GDM1 (cell line): ENCODE measurements at regions not wholly inside any gene's neighbourhood (a gene's known extent, or its start where the extent isn't known, plus 50 kb on each side); places are given as distances from the start of the nearest gene placed in this dataset.
"Not testable (repeated sequence)": the region's sequence is repeated elsewhere in the genome, so short reads cannot be mapped to it uniquely, and the experiment has no call there.

ENCODE experiments used
- DNase-seq: peaks from one replicate; lab custom pipeline; 2025; lab: John Stamatoyannopoulos, UW

DNA sequence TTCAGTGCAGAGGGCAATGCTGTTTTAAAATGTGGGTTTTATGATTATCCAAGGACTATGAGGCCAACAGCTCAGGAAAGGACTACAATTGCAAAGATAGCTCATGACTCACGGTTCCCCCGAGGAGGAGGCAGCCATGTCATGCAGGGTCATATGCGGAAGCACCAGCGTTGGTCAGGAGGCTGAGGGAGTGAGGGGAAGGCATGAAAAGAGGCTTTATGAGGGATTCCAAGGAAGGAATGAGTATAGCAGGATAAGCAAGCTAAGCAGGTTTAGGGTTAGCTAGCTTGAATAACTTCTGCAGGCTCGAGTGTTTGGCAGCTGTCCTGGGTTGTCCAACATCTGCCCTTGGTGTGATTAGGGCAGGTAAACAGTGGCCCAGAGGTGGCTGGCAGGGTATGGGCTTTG lies 495.1 kb downstream of the SETD4 start:
- no peak for DNase-seq

DNA sequence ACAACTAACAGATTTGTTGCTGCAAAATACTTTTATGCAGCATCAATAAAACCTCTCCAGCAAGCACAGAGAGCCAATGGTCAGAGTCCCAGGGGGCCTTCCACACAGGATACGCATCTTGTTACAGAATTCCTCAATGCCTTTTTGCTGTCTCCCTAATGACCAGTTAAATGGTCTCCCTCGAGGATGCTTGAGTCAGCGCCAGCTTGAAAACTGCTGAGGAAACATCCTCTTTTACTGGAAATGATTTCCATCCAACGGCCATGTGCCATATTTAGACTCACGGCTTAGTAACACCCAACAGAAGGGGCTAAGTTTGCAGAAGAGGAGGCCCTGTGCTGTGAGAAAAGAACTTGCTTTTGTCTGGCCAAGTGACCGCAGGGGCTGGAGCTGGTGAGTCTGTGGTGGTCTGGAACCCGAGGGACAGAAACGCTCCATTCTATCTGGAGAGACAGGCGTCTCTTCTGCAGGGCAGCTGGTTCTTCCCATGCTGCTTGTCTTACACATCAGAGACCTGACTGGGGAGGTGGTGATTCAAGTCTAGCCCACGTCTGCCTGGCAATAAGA lies 496.4 kb downstream of the SETD4 start:
- DNase-seq = no peak

DNA sequence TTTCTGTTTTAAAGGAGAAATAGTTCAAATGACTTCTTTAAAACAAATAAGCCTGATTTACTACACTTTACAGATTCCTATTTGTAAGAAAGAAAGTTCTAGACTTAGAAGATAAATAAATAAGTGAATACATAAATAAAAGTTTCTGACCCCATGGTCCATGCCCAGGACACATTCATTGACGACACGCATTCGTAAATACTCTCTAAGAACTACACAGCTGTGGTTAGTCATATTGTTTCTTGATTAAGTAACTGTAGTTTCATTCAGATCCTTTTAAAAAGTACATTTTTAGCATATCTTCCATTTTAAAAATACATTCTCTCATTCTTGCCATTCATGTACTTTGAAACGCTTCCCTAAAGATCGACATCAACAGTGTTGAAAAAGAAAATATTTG lies 497.4 kb downstream of the SETD4 start:
- DNase-seq = no peak

DNA sequence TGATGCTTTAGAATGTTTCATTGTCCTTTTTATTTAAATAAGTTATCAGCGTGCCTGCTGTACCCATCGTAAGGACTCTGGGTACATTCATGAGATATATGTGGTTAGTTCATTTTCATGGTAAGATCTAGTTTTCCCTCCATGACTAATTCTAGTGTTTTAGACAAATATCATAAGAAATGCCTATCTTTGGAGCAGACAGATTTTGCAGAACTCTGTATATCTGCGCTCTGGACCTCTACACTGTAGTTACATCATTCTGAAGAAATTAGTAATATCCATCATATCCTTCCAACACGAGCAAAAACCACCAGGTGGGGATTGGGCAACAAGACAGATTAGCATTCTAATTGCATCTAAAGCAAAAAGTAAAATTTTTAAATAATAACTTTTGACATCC lies 499.2 kb downstream of the SETD4 start:
- DNase-seq = no peak

DNA sequence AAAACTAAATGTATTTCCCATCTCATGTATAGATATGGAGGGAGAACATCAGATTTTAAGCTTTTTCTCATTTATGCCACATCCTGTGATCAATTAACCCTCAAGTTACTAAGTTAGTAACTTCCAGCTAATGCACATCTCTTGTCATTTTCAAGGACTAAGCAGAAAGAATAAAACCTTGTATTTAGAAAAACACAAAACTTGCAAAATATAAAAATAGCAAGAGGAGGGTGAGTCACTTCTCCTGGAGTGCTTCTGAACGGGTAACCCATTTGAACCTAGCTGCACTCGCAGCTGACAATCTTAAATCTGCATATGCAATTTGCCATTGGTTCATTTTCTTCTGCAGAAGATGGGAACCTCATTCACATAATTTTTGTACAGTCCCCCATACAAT lies 500.5 kb downstream of the SETD4 start:
- DNase-seq = no peak

DNA sequence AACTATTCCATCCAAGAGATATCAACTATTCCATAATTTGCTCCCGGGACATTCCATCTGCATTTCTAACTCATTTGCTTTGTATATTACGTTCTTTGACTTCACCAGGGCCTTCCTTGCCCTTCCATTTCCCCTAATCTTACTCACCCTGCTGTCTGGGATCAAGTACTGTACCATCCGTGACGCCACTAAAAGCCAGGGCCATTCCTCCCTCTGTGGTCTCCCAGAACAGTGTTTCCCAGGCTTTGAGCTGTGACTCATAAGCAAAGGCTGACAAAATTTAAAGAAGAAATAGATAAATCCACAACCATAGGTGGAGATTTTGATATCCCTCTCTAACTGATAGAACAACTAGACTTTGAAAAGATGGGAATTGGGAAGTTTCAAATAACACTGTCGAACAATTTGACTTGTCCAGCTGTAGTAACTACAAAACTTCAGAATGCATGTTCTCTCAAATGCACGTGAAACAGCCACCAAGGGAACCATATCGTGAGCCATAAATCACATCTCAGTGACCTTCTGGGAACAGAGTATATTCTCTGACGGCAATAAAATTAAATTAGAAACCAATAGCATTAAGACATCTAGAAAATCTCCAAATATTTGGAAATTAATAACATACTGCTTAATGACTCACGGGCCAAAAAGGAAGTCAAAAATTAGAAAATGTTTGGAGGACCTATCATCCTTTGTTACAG lies 501.0 kb downstream of the SETD4 start:
- no peak for DNase-seq

DNA sequence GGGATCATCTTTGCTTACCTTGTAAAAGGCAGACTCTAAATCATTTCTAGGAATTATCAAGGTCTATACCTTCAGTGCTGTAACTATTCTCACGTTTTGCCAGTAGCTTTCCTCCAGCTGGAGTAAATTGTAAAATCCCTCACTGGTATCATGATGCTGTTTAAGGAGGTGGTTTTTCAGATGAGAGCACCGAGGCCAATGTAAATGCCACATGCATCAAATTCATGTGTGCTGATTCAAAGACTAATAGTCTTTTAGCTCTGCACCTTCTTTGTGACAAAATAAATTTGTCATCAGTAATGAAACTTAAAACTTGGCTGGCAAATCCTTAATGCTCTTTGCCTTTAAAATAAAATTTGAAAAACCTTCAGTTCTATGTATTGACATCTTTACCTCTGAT lies 503.8 kb downstream of the SETD4 start:
- no peak for DNase-seq

DNA sequence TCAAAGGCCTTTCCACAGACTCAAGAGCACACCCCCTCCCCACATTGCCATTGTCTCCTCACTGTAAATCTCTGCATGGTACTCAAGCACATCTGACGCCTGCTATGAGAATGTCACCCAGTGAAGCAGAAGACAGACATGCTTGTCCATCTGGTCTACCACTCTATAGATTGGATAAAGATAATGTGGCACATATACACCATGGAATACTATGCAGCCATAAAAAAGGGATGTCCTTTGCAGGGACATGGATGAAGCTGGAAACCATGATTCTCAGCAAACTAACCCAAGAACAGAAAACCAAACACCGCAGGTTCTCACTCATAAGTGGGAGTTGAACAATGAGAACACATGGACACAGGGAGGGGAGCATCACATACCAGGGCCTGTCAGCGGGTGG lies 503.4 kb upstream of the RUNX1 start:
- not testable (repeated sequence) for DNase-seq

DNA sequence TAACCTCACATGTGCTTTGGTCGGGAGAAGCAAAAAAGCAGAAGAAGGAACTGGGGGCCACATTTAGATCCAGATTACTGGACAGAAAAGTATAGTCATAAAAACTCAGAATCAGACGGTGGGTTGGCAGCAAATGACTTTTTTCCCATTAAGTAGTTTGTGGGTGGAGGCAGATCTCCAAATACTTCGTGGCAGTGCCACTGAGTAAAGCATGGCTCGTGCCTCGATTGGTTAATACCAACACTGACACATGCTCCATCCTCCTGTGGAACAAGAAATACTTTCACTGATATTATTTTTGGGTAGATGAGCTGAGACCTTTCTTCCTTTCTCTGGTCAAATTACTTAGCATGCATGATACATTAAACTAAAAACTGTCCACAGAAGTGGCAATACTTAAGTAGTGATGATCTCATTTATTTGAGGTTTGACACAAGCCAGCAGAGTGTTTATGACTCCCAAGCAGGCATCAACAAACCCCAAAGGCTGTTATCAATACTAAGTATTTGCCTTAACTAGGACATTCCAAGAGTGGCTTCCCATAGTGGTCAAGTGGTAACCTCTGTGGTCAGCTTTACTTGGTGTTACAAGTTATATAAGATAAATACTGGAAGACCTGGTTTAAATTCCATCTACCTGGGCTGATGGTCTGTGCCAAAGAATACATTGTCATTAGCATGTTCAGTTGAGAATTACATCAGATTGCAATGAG lies 500.0 kb upstream of the RUNX1 start:
- no peak for DNase-seq

DNA sequence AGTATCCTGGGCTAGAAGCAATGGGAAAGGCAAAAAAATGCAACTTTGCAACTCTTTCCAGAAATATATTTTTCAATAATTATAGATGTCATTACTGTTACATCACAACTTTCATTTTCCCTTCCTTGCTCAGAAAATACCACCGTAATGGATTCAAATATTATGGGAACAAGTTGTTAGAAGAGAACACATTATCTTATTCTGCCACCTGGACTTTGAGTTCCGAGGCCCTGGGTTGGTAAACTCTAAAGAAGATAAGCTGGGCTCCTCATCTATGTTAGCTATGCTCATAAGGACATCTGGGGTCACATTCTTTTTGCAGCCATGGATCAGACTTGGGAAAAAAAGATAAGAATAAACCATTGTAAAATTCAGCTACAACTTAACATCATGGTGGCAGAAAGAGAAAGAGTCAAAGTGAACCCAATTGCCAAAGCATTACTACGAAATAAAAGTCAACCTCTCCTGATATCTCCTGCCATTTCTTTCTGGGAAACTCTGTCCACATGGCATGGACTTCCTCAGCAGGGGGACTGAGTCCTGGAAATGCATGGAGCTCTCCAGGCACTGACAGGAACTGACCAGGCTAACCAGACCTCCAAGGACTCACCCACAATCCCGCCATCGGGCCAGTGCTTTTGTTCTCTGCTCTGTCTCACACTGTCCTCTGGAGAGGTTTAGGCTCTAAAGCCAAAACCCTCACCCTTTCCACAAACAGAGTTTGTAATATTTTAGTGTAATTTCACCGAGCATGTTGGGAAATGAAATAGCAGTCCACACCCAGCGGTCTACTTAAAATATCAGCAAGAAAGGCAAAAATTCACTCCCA lies 499.1 kb upstream of the RUNX1 start:
- DNase-seq = no peak

DNA sequence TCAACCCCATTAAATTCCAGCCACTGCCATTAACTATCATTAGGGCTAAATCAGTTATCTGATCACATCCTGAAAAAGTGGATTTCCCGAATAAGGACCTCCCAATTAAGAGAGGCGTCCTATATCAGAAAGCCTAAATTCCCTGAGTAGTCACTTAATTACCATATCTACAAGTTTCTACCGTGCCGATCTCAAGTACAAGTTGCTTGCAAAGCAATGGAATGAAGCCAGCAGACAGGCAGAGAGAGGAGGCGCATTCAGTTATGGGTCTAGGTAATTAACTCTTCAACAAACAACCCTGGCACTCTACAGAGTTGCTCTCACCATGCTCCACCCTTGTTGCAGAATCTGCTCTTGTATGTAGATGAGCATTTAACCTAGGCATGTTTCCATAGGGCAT lies 494.6 kb upstream of the RUNX1 start:
- no peak for DNase-seq

DNA sequence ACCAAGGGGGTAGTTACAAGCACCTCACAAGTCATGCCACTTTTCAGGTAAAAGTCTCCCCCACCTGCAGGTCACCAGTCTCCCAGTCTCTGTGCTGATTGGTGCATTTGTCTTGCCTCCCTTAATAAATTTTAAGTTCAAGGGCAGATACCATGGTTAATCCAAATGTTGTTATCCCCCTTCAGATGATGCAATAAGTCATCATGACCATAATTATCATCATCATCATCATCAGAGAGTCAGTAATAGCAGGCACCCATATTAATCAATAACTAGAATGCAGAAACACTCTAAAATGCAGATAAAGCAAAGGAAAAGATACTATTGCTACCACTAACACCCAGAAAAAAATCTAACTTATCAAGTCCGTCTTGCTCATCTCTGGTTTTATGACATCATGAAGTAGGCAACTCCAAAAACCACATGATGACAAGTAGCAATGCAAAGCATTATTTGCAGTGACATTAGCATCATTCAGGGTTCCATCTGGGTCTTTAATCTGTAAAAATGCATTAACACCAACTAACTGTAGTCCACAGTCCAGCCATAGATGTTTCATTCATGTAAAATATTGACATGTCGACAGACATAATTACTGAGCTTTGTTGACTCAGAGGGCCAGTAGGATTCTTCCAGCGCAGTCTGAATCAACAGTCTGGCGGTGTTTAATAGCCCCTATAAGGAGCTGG lies 492.0 kb upstream of the RUNX1 start:
- no peak for DNase-seq

DNA sequence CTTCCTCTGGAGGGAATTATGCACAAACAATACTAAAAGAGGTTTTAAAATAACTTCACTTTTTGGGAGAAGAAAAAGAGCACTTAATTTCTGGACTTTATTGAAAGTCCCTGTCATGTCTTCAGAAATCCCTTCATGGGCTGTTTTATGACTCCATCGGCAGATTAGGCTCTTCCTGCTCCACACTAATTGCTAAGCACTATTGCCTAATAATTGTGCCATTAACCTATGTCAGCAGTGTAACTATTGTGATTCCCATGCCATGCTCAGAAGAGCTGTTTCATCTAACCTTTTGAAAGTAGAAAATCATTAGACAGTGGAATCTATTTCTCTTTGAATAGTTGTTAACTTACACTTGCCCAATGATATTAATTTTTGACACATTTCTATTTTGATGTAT lies 489.3 kb upstream of the RUNX1 start:
- no peak for DNase-seq

DNA sequence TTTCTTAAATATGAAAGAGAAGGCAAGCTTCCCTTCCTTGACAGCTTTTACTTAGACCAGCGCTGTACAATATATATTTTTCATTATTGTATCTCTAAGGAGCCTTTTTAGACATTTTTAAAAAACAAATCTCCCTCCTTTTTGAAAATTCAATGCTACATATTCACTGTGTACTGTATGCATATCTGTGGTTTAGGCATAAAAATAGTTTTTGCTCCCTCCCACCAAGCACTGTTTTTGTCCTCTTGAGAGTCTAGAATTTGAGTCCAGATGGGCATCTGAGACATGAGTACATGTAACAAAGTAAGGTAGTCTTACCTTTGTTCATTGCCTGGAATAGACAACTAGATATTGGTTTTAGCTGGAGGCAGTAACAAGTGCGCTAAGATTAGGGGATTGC lies 488.5 kb upstream of the RUNX1 start:
- DNase-seq = no peak

DNA sequence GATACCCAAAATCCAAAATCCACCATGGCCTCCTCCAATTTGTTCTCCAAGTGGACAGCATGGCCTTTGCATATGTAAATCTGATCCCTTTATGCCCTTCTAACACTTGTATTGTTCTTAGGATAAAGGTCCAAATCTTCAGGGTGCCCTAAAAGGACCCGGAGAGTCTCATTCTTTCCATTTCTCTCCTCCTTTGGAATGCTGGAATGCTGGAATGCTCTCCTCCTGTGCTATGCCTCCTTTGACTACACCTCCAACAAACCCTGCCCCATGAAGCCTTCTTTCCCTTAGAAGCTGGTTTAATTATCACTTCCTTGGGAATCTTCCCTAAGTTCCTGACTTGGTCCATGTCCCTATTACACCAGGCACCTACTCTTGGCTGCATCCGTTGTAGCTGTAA lies 484.8 kb upstream of the RUNX1 start:
- DNase-seq = no peak

DNA sequence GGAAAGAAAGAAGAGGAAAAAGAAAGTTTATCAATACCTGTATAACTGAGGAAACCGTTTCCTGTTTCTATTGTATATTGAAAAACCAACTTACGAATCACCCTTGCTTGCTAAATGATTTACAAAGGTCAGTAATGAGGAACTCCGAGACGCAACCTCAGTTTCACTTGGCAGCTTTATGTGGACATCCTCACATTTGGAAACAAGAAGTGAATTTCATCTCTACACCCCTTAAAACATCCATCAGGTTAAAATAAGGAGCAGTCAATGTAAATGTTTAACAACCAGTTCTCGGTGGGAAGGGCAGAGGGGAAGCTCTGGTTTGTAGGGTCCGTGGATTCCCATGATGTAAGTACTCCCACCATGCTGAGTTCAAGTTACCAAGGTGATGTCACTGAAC lies 481.7 kb upstream of the RUNX1 start:
- no peak for DNase-seq

DNA sequence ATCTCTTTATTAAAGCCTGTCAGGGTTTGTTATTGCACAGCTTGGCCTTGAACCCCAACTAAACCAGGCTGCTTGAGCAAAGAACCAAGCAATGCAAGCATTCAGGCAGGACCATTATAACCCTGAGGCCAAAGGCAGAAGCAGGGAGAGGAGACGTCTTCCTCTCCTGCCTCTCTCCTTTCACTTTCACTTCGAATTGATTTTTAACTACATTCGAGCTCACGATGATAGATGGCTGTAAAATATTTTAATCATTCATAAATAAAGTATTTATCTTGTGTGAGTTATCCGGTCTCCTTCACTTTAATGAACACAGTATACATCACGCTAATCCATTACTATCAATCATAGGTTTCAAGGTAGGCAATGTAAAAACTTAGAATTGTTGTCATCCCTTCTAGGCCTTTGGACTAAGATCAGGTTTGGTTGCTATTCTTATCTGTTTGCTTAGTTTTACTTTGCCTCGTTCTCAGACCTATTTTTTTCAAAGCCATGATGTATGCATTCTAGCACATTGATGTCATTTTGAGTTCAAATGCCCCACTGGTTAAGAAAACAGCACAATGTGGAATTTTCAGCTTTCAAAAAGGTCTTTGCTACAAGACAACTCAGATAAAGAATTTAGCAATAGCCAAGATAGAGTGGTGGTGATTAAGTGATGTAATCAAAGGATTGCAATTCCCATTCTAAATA lies 480.2 kb upstream of the RUNX1 start:
- DNase-seq = no peak

DNA sequence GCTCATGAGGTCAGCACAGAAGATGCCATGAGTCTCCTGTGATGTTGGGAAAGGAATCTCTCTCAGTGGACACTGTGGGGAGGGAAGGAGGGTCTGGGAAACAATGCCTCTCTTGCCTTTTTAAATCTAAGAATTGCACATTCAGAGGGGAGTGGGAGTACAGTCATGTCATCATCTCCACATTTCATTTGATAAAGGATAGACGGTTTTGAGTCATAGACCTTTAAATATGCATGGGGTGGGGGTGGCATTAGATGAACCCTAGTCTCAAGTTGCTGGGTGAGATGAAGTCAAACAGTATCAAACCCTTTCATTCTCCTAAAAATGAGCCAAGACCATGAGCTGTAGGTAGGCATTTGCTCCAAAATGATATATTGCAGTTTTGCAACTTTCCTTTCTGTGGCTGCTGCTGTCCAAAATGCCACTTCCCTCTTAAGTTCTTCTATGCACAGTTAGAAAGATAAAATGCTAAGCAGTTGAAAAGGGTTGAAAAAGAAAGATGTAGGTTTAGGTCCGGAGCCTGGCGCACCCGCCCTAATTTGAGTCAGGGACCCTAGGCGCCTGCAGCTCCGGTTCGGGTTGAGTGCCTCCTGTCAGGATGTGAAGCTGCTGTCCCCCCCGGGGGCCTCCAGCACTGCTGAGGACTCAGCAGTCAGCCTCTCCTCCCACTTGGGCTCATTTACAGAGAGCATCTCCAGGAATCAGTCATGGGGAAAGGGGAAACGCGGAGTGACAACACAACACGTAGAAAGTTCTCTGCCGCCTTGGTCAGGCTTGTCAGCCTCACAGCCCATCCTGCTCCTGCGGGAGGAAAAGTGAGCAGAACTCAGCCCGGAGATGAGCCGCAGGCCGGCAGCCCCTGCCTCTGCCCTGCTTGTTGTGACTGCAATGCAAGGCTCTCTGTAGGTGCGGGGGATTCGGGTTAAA lies 479.3 kb upstream of the RUNX1 start:
- no peak for DNase-seq

DNA sequence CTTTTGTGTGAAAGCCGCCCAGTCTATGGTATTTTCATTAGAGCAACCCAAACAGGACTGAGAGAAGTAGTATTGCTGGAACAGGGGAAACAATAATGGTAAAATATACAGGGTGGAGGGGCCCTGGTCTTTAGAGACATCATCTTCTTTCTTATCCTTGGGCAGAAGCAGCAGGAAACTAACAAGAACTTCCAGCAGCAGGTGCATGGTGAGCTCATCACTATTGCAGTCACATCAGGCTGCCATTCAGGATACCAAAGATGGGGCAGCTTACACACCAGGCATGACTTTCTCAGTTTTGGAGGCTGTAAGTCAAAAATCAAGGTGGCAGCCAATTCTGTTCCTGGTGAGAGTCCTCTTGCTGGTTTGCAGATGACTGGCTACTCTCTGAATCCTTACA lies 478.3 kb upstream of the RUNX1 start:
- no peak for DNase-seq

DNA sequence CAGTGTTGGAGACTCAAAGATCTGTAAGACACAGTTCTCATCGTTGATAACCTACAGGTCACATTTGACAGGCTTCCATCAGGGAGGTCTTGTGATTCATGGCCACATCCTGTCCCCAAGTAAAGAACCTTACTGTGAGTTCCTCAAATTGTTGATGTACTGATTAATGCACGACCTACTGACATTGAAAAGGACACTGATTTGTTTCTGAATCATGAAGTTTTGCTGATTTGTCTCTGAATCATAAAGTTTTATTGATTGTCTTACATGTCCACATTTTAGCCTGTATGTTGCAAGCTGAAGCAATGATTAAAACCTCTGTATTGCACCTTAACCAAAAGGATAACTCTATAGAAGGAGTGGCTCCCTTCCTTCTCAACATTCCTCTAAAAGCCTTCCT lies 476.3 kb upstream of the RUNX1 start:
- no peak for DNase-seq
